Urinary bladder (tissue), 3 donors: ENCODE measurements at regions not wholly inside any gene's neighbourhood (a gene's known extent, or its start where the extent isn't known, plus 50 kb on each side); places are given as distances from the start of the nearest gene placed in this dataset.

Source experiments
- DNase-seq: peaks from one replicate; pipeline ENCODE4 v3.0.0-alpha.2; 2015; ENCODE audit errors: extremely low spot score
- H3K27ac ChIP-seq: one replicate; pipeline ENCODE4 v1.5.1; 2013; ENCODE audit warnings: low read depth, mild to moderate bottlenecking, moderate library complexity
- H3K36me3 ChIP-seq: one replicate; pipeline ENCODE4 v1.6.1; 2013; ENCODE audit warnings: mild to moderate bottlenecking, moderate library complexity; ENCODE audit not compliant: insufficient read depth
- H3K4me1 ChIP-seq: one replicate; pipeline ENCODE4 v1.6.1; 2013; ENCODE audit warnings: mild to moderate bottlenecking, moderate library complexity; ENCODE audit not compliant: insufficient read depth
- H3K4me3 ChIP-seq: one replicate; pipeline ENCODE4 v1.5.1; 2013; ENCODE audit warnings: low read depth, low read length
- WGBS: extraction: QIAGEN DNeasy Blood & Tissue Kit; methylation state at CpG from one replicate; pipeline ENCODE4 v1.1.7; 2013; 5-methylcytosine and 5-hydroxymethylcytosine counted together
- donor health status: healthy with polysubstance abuse.
- donor health status: healthy.

DNA sequence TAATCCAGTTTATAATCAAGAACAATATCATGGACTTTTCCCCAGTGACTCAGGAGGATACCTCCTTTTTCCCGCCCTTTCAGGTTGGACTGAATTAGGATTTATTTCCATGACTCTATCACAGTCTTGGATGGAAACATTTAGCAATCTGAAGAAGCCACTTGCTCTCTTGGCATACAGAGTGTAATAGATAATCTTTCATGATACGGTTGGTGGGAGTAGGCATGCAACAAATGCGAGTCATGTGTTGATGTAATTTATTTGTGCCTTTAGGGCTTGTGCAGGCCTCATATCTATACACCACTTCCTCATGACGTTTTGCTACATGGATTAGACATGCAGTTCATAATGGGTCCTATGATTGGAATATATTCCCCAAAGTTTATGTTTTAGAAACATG is 54.2 kb upstream of the MCTP2 start:
- Histone ChIP-seq H3K36me3 (no peaks in the 10 kb centered on the region), H3K27ac (no peak overlapping the region), H3K4me1 (no peaks in the 10 kb centered on the region), H3K4me3 (no peak overlapping the region)
- DNase-seq: no peak
- WGBS: 65% methylated on average over 4 of the region's 4 CpGs

DNA sequence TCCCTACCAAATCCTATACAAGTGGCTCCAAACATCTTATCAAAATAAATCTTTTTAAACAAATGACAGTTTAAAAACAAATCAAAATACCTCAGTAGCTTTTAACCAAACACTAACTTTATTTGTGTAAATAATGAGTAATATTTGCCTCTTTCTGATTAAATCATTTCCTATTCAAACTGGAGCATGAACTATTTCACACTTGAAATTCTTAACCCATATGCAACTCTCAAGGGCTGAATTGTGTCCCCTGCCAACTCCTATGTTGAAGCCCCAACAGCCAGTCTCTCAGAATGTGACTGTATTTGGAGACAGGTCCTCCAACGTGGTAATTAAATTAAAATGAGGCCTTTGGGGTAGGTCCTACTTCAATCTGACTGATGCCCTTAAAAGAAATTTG is 55.9 kb upstream of the MCTP2 start:
- no peaks in the 10 kb centered on the region for H3K4me1 ChIP-seq
- no peak for DNase-seq
- no peak overlapping the region for H3K27ac ChIP-seq
- no peaks in the 10 kb centered on the region for H3K36me3 ChIP-seq
- H3K4me3 ChIP-seq: no peak overlapping the region
- WGBS: 59% methylated on average over 1 of the region's 1 CpG

DNA sequence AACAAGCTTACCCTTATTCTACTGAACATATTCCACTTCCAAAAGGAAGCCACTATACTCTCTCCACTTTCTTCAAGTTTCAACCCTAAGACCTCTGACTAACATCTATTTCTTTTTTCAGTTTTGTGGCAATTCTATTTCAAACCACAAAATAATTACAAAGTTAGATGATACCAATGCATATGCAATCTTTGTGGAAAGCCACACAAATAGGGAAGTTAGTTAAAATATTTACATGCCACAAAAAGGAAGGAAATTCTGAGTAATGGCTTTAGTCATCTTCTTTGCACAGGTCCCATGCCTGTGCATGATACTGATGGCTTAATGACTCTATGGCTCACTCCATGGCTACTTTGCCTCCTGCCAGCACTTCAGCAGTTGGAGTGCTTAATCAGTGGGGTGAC is 57.0 kb upstream of the MCTP2 start:
- no peak overlapping the region for H3K4me3 ChIP-seq
- no peaks in the 10 kb centered on the region for H3K36me3 ChIP-seq
- H3K27ac ChIP-seq: no peak overlapping the region

DNA sequence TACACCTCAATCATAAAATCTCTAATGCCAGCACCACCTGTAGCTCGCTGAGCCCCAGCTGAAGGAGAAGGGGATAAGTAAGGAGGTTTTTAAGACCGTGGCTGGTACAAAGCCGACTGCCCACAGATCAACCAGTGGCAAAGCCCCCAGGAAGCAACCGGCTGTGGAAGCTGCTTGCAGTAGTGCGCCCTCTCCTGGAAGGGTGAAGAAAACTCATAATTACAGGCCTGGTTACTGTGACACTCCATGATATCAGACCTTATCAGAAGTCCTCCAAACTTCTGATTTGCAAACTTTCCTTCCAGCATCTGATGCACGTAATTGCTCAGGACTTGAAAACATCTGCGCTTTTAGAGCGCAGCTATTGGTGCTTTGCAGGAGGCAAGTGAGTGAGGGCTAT is 63.1 kb upstream of the MCTP2 start:
- 87% methylated on average over 8 of the region's 8 CpGs for WGBS
- H3K4me3 ChIP-seq: no peak overlapping the region
- no peak for DNase-seq
- no peaks in the 10 kb centered on the region for H3K36me3 ChIP-seq
- no peaks in the 10 kb centered on the region for H3K4me1 ChIP-seq
- no peak overlapping the region for H3K27ac ChIP-seq

More for the DNA sequence above, 57.0 kb upstream of the MCTP2 start:
- no peaks in the 10 kb centered on the region for H3K4me1 ChIP-seq
- no peak for DNase-seq

DNA sequence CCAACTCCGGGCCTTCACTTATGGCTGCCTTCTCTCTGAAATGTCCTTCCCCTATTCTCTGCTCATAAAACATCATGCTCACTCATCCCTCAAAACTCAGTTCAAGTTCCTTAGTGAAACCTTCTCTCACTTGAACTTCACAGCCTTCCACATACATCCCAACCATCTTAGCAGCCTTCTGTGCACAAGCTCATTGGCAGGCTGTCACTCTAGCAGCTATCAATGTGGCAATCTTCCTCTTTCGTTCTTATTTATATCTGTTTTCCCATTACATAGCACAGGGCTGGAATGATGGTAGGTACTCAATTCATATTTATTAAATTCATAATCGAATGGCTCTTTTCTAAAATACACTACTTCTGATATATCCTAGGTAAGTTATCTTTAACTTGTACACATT is 66.4 kb upstream of the MCTP2 start:
- H3K36me3 ChIP-seq: no peaks in the 10 kb centered on the region
- H3K4me3 ChIP-seq: no peak overlapping the region
- 86% methylated on average over 3 of the region's 3 CpGs for WGBS
- DNase-seq: no peak
- no peak overlapping the region for H3K27ac ChIP-seq
- H3K4me1 ChIP-seq: no peaks in the 10 kb centered on the region

DNA sequence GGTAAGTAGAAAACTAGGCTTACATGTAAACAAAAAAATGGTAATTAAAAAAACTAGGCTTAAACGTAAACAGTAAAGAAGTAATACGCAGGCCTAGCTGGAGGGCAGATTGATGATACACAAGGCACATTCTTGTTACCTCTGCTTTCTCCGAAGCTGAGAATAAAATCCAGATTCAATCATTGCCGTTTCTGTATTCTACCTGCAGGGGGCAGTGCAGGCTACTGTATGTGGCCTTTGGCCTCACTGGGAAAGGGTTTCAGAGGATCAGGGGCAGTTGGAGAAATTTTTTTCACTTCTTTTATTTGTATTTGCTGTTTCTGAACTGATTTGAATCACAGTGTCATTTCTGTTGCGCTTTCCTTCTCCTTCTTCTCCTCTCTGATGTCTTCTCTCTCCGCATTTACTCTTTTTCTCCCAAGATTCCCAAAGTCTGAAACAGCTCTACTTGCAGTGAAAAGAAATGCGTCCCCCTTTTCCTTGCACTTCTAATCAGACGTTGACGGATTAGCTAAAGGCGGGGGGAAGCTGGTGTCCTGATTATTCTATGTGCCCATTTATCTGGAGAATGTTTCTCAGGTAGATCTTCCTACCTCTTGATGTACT is 67.1 kb upstream of the MCTP2 start:
- Histone ChIP-seq H3K4me1 (no peaks in the 10 kb centered on the region), H3K27ac (no peak overlapping the region), H3K36me3 (no peaks in the 10 kb centered on the region), H3K4me3 (no peak overlapping the region)
- DNase-seq: peak; percentile 35
- 47% methylated on average over 10 of the region's 10 CpGs for WGBS

DNA sequence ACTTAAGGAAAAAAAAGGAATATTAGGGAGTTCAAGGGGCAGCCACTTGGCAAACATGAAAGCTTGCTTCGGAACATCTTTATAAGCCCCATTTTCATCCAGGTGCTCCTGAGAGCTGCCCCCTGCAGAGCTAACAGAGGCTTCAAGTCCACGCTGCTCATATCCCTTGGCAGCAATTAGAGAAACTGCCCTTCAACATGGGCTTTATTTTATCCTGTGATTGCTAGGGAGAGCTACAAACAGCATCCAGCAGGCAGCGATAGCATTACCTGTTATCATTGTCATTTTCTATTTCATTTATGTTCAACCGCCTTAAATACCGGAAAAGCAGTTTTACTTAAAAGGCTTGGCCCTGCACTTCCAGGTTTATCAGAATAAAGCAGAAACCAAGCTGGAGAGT is 68.4 kb upstream of the MCTP2 start:
- Histone ChIP-seq H3K4me1 (no peaks in the 10 kb centered on the region), H3K27ac (no peak overlapping the region), H3K4me3 (no peak overlapping the region), H3K36me3 (no peaks in the 10 kb centered on the region)
- no peak for DNase-seq
- 90% methylated on average over 5 of the region's 5 CpGs for WGBS

DNA sequence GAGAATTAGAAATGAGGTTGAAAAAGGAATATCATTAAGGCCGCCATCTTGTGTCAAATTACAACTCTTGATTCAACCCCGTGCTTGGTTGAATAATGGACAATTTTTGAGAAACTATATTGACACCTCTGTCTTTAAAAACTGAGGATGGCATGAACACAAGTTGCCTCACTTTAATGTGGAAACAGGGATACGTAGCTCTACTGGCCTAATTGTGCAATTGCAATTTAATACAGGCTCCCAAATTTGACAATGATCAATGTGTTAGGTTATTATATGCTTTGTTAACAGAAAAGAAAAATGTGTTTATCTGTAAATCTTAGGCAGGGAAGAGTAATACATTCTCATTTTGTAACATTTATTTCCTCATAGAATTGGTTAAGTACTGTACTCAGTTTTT is 77.1 kb upstream of the MCTP2 start:
- WGBS: 92% methylated on average over 3 of the region's 3 CpGs
- H3K4me3 ChIP-seq: no peak overlapping the region
- H3K36me3 ChIP-seq: no peaks in the 10 kb centered on the region
- DNase-seq: no peak
- no peak overlapping the region for H3K27ac ChIP-seq
- H3K4me1 ChIP-seq: no peaks in the 10 kb centered on the region

DNA sequence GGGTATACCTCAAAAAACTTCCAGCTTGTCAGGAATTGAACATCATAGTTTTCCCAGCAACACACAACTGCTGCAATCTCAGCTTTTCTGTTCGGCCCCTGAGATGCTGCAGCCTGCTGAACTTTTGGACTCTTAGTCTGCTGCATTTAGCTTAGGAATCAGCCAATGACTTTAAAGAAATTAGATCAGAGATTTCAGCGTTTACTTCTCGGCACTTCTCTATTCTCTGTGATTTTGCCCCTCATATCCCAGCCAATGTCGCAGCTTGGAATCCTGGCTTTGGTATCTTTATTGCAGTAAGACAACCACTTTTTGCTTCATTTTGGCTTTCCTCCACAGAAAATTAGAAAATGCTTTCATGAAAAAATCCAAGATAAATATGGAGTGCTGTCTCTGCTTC is 86.3 kb upstream of the MCTP2 start:
- 44% methylated on average over 4 of the region's 4 CpGs for WGBS
- DNase-seq: no peak
- H3K36me3 ChIP-seq: no peaks in the 10 kb centered on the region
- no peak overlapping the region for H3K4me3 ChIP-seq
- no peaks in the 10 kb centered on the region for H3K4me1 ChIP-seq
- no peak overlapping the region for H3K27ac ChIP-seq

DNA sequence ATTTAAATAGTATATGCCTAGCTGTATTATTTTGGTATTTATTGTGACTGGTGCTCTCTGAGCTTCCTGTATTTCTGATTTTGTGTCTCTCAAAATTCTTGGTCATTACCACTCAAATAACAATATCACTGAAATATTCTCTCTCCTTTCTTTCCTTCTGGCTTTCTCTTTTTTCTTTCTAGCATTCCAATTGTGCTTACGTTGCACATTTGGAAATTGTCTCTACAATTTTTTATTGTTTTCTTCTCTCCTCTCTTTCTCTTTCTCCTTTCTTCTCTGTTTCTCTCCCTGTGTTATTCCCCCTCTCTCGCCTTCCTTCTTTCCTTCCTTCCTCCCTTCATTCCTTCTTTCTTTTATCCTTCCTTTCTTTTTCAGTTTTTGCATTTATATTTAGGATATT is 89.6 kb upstream of the MCTP2 start:
- Histone ChIP-seq H3K27ac (no peak overlapping the region), H3K4me1 (no peaks in the 10 kb centered on the region), H3K4me3 (no peak overlapping the region), H3K36me3 (no peaks in the 10 kb centered on the region)
- WGBS: 99% methylated on average over 2 of the region's 2 CpGs
- no peak for DNase-seq

DNA sequence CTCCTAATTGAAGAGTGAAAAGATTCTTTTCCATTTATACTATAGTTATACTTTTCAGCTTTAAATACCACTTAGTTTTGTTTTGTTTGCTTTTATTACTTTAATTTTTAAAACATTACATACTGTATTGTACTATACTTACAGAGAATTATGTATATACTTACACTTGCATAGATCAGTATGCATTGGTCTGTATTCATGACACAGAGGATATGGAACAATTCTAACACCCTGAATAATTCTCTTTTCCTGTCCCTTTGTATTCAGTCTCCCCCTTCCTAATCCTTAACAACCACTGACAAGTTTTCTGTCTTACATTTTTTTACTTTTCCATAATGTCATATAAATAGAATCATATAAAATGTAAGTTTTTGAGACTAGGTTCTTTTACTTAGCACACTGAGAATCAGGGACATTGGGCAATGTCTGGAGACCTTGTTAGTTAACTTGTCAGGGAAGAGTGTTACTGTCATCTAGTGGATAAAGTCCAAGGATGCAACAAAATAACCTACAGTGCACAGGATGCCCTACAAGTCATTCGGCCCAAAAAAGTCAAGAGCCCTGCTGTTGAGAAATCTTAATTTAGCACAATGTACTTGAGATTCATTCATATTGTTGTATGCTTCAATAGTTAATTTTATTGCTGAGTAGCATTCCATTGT is 95.7 kb upstream of the MCTP2 start:
- WGBS: 63% methylated on average over 1 of the region's 1 CpG
- DNase-seq: no peak
- Histone ChIP-seq H3K27ac (no peak overlapping the region), H3K4me1 (no peaks in the 10 kb centered on the region), H3K4me3 (no peak overlapping the region), H3K36me3 (no peaks in the 10 kb centered on the region)

DNA sequence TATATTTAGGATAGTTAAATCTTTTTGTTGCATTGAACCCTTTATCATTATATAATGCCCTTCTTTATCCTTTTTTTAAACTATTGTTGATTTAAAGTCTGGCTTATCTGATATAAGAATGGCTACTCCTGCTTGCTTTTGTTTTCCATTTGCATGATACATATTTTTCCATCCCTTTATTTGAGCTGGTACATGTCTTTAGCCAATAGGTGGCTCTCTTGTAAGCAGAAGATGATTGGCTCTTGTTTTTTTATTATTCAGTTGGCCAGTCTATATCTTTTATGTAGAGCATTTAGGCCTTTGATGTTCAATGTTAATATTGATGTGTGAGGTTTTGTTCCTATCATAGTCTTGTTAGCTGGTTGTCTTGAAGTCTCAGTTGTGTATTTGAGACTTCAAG is 99.5 kb upstream of the MCTP2 start:
- DNase-seq: no peak
- H3K4me1 ChIP-seq: no peaks in the 10 kb centered on the region
- H3K27ac ChIP-seq: no peak overlapping the region
- no peaks in the 10 kb centered on the region for H3K36me3 ChIP-seq
- no peak overlapping the region for H3K4me3 ChIP-seq

DNA sequence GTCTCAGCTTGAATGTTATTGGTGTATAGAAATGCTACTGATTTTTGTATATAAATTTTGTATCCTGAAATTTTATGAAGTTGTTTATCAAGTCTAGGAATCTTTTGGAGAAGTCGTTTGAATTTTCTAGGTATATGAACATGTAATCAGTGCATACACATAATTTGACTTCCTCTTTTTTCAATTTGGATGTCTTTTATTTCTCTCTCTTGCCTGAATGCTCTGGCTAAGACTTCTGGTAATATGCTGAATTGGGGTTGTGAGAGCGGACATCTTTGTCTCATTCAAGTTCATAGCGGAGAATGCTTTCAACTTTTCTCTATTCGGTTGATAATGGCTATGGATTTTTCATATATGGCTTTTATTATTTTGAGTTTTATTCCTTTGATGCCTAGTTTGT is 100.9 kb upstream of the MCTP2 start:
- DNase-seq: no peak
- H3K4me1 ChIP-seq: no peaks in the 10 kb centered on the region
- no peak overlapping the region for H3K4me3 ChIP-seq
- H3K36me3 ChIP-seq: no peaks in the 10 kb centered on the region
- H3K27ac ChIP-seq: no peak overlapping the region
- 78% methylated on average over 4 of the region's 4 CpGs for WGBS

DNA sequence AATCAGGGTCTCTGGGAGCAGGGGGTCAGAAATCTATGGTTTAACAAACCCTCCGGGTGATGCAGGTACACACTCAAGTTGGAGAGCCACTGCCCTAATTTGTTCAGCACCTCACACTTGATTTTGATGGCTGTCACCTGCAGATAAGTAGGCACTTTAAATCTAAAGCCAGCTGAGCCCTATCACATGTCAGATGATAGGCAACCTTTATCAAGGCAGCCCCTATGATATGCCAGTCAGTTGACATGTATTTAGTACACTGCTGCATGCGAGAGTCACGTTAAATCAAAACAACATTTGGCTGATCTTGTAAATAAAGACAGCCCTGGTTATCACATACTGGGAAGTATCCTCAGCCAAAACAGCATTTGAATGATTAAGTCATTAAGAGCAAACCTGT is 104.4 kb upstream of the MCTP2 start:
- no peak for DNase-seq
- Histone ChIP-seq H3K27ac (no peak overlapping the region), H3K4me1 (no peaks in the 10 kb centered on the region), H3K36me3 (no peaks in the 10 kb centered on the region), H3K4me3 (no peak overlapping the region)
- WGBS: 56% methylated on average over 3 of the region's 3 CpGs

DNA sequence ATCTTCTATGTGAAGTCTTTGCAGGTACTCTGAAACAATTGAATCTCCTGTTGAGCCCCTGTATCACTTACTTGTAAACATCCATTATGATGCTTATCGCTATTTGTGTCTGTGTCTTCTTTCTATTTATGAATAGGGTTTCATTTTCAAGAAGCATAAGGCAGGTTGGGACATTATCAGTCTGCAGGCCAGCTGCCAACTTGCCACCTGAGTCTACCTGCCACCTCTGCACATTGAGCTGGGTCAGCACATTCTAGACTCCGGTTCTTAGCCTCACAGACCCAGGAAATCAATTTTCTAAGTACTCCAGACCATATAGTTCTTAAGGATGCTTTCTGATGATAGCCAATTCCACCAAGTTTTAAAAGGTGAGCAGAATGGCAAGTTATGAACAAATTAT is 105.7 kb upstream of the MCTP2 start:
- Histone ChIP-seq H3K4me1 (no peaks in the 10 kb centered on the region), H3K4me3 (no peak overlapping the region), H3K27ac (no peak overlapping the region), H3K36me3 (no peaks in the 10 kb centered on the region)
- WGBS: 97% methylated on average over 2 of the region's 2 CpGs
- DNase-seq: no peak
